ENCODE measurements at regions not wholly inside any gene's neighbourhood (a gene's known extent, or its start where the extent isn't known, plus 50 kb on each side); places are given as distances from the start of the nearest gene placed in this dataset.

GRCh38 chr7:67983486-67983885, 986.9 kb downstream of the TYW1 start:
- intact Hi-C loops (cut with micrococcal nuclease): no loop called here
- peaks cover 0 to 3% of the 10 kb centered on the region in 2 donors for H3K9me3 ChIP-seq (ENCODE audit: control insufficient read depth in 1 of 2, low read length in 2 of 2)
- ChIA-PET CTCF (ENCODE audit: partially characterized antibody) (no interaction called here), POLR2A (ENCODE audit: partially characterized antibody) (no interaction called here)
- no peaks in the 10 kb centered on the region for H3K4me1 Mint-ChIP-seq
- H3K4me3 Mint-ChIP-seq: no peak overlapping the region
- no peak overlapping the region for H3K27ac ChIP-seq (ENCODE audit: low read depth, low read length)
- H3K27me3 Mint-ChIP-seq: no peaks in the 10 kb centered on the region
- no peak overlapping the region for H3K4me3 ChIP-seq (ENCODE audit: low read length in 2 of 2)
- no peak for DNase-seq
- no peak overlapping the region for H3K27ac Mint-ChIP-seq
- H3K9me3 Mint-ChIP-seq: peaks cover 0 to 21% (median 6%) of the 10 kb centered on the region in 8 donors
- no peaks in the 10 kb centered on the region for H3K4me1 ChIP-seq (ENCODE audit: insufficient read depth, low read length)
- H3K27me3 ChIP-seq (ENCODE audit: insufficient read depth, low read length): no peaks in the 10 kb centered on the region
- no peaks in the 10 kb centered on the region for H3K36me3 ChIP-seq (ENCODE audit: insufficient read depth, low read length)
- no peaks in the 10 kb centered on the region for H3K36me3 Mint-ChIP-seq

GRCh38 chr7:67984326-67984725, 987.7 kb downstream of the TYW1 start:
- ChIA-PET POLR2A (ENCODE audit: partially characterized antibody) (no interaction called here), CTCF (ENCODE audit: partially characterized antibody) (no interaction called here)
- Mint-ChIP-seq H3K36me3 (no peaks in the 10 kb centered on the region), H3K4me1 (no peaks in the 10 kb centered on the region), H3K4me3 (no peak overlapping the region), H3K9me3 (peaks cover 0 to 21% (median 8%) of the 10 kb centered on the region in 8 donors), H3K27me3 (no peaks in the 10 kb centered on the region), H3K27ac (no peak overlapping the region)
- peaks cover 0 to 3% of the 10 kb centered on the region in 2 donors for H3K9me3 ChIP-seq (ENCODE audit: control insufficient read depth in 1 of 2, low read length in 2 of 2)
- no peaks in the 10 kb centered on the region for H3K27me3 ChIP-seq (ENCODE audit: insufficient read depth, low read length)
- H3K4me1 ChIP-seq (ENCODE audit: insufficient read depth, low read length): no peaks in the 10 kb centered on the region
- no peak overlapping the region for H3K4me3 ChIP-seq (ENCODE audit: low read length in 2 of 2)
- H3K36me3 ChIP-seq (ENCODE audit: insufficient read depth, low read length): no peaks in the 10 kb centered on the region
- no peak overlapping the region for H3K27ac ChIP-seq (ENCODE audit: low read depth, low read length)
- DNase-seq: no peak
- intact Hi-C loops (cut with micrococcal nuclease): no loop called here

GRCh38 chr7:67989142-67989541, 992.5 kb downstream of the TYW1 start:
- POLR2A ChIA-PET (ENCODE audit: partially characterized antibody): no interaction called here

GRCh38 chr7:67990003-67990402, 993.4 kb downstream of the TYW1 start:
- ChIA-PET POLR2A (ENCODE audit: partially characterized antibody) (no interaction called here), CTCF (ENCODE audit: partially characterized antibody) (no interaction called here)
- Histone ChIP-seq H3K27ac (ENCODE audit: low read depth, low read length) (no peak overlapping the region), H3K36me3 (ENCODE audit: insufficient read depth, low read length) (no peaks in the 10 kb centered on the region), H3K9me3 (ENCODE audit: control insufficient read depth in 1 of 2, low read length in 2 of 2) (no peaks in the 10 kb centered on the region), H3K4me1 (ENCODE audit: insufficient read depth, low read length) (no peaks in the 10 kb centered on the region), H3K27me3 (ENCODE audit: insufficient read depth, low read length) (no peaks in the 10 kb centered on the region), H3K4me3 (ENCODE audit: low read length in 2 of 2) (no peak overlapping the region)
- Mint-ChIP-seq H3K27me3 (no peaks in the 10 kb centered on the region), H3K36me3 (no peaks in the 10 kb centered on the region), H3K9me3 (peaks cover 0 to 20% (median 8%) of the 10 kb centered on the region in 8 donors), H3K27ac (no peak overlapping the region), H3K4me1 (no peaks in the 10 kb centered on the region), H3K4me3 (no peak overlapping the region)
- no peak for DNase-seq
- intact Hi-C loops (cut with micrococcal nuclease): no loop called here

More at GRCh38 chr7:67989142-67989541, 992.5 kb downstream of the TYW1 start:
- Mint-ChIP-seq H3K36me3 (no peaks in the 10 kb centered on the region), H3K4me1 (no peaks in the 10 kb centered on the region), H3K27me3 (no peaks in the 10 kb centered on the region), H3K4me3 (no peak overlapping the region), H3K9me3 (peaks cover 0 to 13% (median 6%) of the 10 kb centered on the region in 8 donors), H3K27ac (no peak overlapping the region)
- H3K36me3 ChIP-seq (ENCODE audit: insufficient read depth, low read length): no peaks in the 10 kb centered on the region
- H3K9me3 ChIP-seq (ENCODE audit: control insufficient read depth in 1 of 2, low read length in 2 of 2): peaks cover 0 to 3% of the 10 kb centered on the region in 2 donors
- H3K4me3 ChIP-seq (ENCODE audit: low read length in 2 of 2): no peak overlapping the region
- no peak for DNase-seq
- CTCF ChIA-PET (ENCODE audit: partially characterized antibody): no interaction called here
- H3K27me3 ChIP-seq (ENCODE audit: insufficient read depth, low read length): no peaks in the 10 kb centered on the region
- intact Hi-C loops (cut with micrococcal nuclease): no loop called here
- no peaks in the 10 kb centered on the region for H3K4me1 ChIP-seq (ENCODE audit: insufficient read depth, low read length)
- H3K27ac ChIP-seq (ENCODE audit: low read depth, low read length): no peak overlapping the region

- Histone ChIP-seq H3K36me3 (ENCODE audit: insufficient read depth, low read length) (no peaks in the 10 kb centered on the region), H3K4me1 (ENCODE audit: insufficient read depth, low read length) (no peaks in the 10 kb centered on the region), H3K4me3 (ENCODE audit: low read length in 2 of 2) (no peak overlapping the region), H3K27me3 (ENCODE audit: insufficient read depth, low read length) (no peaks in the 10 kb centered on the region), H3K9me3 (ENCODE audit: control insufficient read depth in 1 of 2, low read length in 2 of 2) (no peaks in the 10 kb centered on the region), H3K27ac (ENCODE audit: low read depth, low read length) (no peak overlapping the region)
- H3K4me1 Mint-ChIP-seq: no peaks in the 10 kb centered on the region
- peaks cover 0 to 20% (median 8%) of the 10 kb centered on the region in 8 donors for H3K9me3 Mint-ChIP-seq
- ChIA-PET CTCF (ENCODE audit: partially characterized antibody) (no interaction called here), POLR2A (ENCODE audit: partially characterized antibody) (no interaction called here)
- no peak overlapping the region for H3K4me3 Mint-ChIP-seq
- DNase-seq: no peak
- intact Hi-C loops (cut with micrococcal nuclease): no loop called here
- no peaks in the 10 kb centered on the region for H3K36me3 Mint-ChIP-seq
- H3K27ac Mint-ChIP-seq: no peak overlapping the region
- no peaks in the 10 kb centered on the region for H3K27me3 Mint-ChIP-seq
Observed at GRCh38 chr7:67990716-67991115, 994.1 kb downstream of the TYW1 start.

GRCh38 chr7:67992287-67992686, 995.7 kb downstream of the TYW1 start:
- no peaks in the 10 kb centered on the region for H3K4me1 ChIP-seq (ENCODE audit: insufficient read depth, low read length)
- H3K9me3 Mint-ChIP-seq: peaks cover 0 to 20% (median 13%) of the 10 kb centered on the region in 8 donors
- no peak overlapping the region for H3K27ac Mint-ChIP-seq
- DNase-seq: no peak
- H3K36me3 ChIP-seq (ENCODE audit: insufficient read depth, low read length): no peaks in the 10 kb centered on the region
- no peaks in the 10 kb centered on the region for H3K9me3 ChIP-seq (ENCODE audit: control insufficient read depth in 1 of 2, low read length in 2 of 2)
- no peaks in the 10 kb centered on the region for H3K27me3 Mint-ChIP-seq
- H3K4me3 ChIP-seq (ENCODE audit: low read length in 2 of 2): no peak overlapping the region
- H3K36me3 Mint-ChIP-seq: no peaks in the 10 kb centered on the region
- H3K27ac ChIP-seq (ENCODE audit: low read depth, low read length): no peak overlapping the region
- ChIA-PET POLR2A (ENCODE audit: partially characterized antibody) (no interaction called here), CTCF (ENCODE audit: partially characterized antibody) (no interaction called here)
- H3K4me1 Mint-ChIP-seq: no peaks in the 10 kb centered on the region
- H3K4me3 Mint-ChIP-seq: no peak overlapping the region
- intact Hi-C loops (cut with micrococcal nuclease): no loop called here
- H3K27me3 ChIP-seq (ENCODE audit: insufficient read depth, low read length): no peaks in the 10 kb centered on the region

GRCh38 chr7:68005992-68006391, 1009.4 kb downstream of the TYW1 start:
- no peak overlapping the region for H3K27ac ChIP-seq (ENCODE audit: low read depth, low read length)
- CTCF ChIA-PET (ENCODE audit: partially characterized antibody): no interaction called here
- no peaks in the 10 kb centered on the region for H3K4me1 ChIP-seq (ENCODE audit: insufficient read depth, low read length)
- no peak overlapping the region for H3K4me3 Mint-ChIP-seq
- H3K9me3 ChIP-seq (ENCODE audit: control insufficient read depth in 1 of 2, low read length in 2 of 2): no peaks in the 10 kb centered on the region
- POLR2A ChIA-PET (ENCODE audit: partially characterized antibody): no interaction called here
- H3K27me3 ChIP-seq (ENCODE audit: insufficient read depth, low read length): no peaks in the 10 kb centered on the region
- no peaks in the 10 kb centered on the region for H3K27me3 Mint-ChIP-seq
- H3K36me3 ChIP-seq (ENCODE audit: insufficient read depth, low read length): no peaks in the 10 kb centered on the region
- H3K36me3 Mint-ChIP-seq: no peaks in the 10 kb centered on the region
- no peak overlapping the region for H3K27ac Mint-ChIP-seq
- intact Hi-C loops (cut with micrococcal nuclease): no loop called here
- no peak overlapping the region for H3K4me3 ChIP-seq (ENCODE audit: low read length in 2 of 2)
- no peak for DNase-seq
- H3K9me3 Mint-ChIP-seq: peaks cover 0 to 28% (median 10%) of the 10 kb centered on the region in 8 donors
- H3K4me1 Mint-ChIP-seq: no peaks in the 10 kb centered on the region

- Mint-ChIP-seq H3K9me3 (peaks cover 0 to 34% (median 12%) of the 10 kb centered on the region in 8 donors), H3K4me3 (no peak overlapping the region), H3K27me3 (no peaks in the 10 kb centered on the region), H3K27ac (peak overlapping the region in 1 of 7 donors; percentile 12), H3K4me1 (no peaks in the 10 kb centered on the region), H3K36me3 (no peaks in the 10 kb centered on the region)
- no peaks in the 10 kb centered on the region for H3K36me3 ChIP-seq (ENCODE audit: insufficient read depth, low read length)
- intact Hi-C loops (cut with micrococcal nuclease): no loop called here
- CTCF ChIA-PET (ENCODE audit: partially characterized antibody): no interaction called here
- no peaks in the 10 kb centered on the region for H3K27me3 ChIP-seq (ENCODE audit: insufficient read depth, low read length)
- no peak for DNase-seq
- H3K27ac ChIP-seq (ENCODE audit: low read depth, low read length): no peak overlapping the region
- H3K4me3 ChIP-seq (ENCODE audit: low read length in 2 of 2): no peak overlapping the region
- H3K4me1 ChIP-seq (ENCODE audit: insufficient read depth, low read length): no peaks in the 10 kb centered on the region
- H3K9me3 ChIP-seq (ENCODE audit: control insufficient read depth in 1 of 2, low read length in 2 of 2): no peaks in the 10 kb centered on the region
- POLR2A ChIA-PET (ENCODE audit: partially characterized antibody): no interaction called here
Observed at GRCh38 chr7:68006619-68007018, 1010.0 kb downstream of the TYW1 start.
